GM12891 (cell line): ENCODE measurements at regions not wholly inside any gene's neighbourhood (a gene's known extent, or its start where the extent isn't known, plus 50 kb on each side); places are given as distances from the start of the nearest gene placed in this dataset.

ENCODE experiments used
- POLR2AphosphoS5 ChIP-seq: IDR thresholded peaks from 2 replicates; pipeline ENCODE4 v1.6.1; 2011; ENCODE audit warnings: low read depth, low read length, control low read depth
- POU2F2 ChIP-seq: IDR thresholded peaks from 2 replicates; pipeline ENCODE4 v1.6.1; 2011; ENCODE audit warnings: low read depth, mild to moderate bottlenecking, control low read depth, low read length, moderate library complexity
- TAF1 ChIP-seq: IDR thresholded peaks from 2 replicates; pipeline ENCODE4 v1.6.1; 2011; ENCODE audit warnings: low read depth, low read length, control low read depth

DNA sequence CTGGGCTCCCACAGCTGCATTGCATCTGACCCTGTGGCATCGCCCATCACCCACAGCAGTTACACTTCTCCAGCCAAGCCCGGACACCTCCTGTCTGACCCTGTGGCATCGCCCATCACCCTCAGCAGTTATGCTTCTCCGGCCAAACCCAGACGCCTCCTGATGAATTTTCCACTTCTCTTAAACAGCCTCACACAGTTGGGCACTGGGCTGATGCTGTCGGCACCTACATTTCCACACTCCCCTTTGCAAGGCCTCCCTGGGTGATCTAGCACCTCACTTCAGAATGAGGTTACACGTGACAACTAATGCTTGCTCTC lies 175.2 kb upstream of the ARID1B start:
- no peak for TF ChIP-seq POLR2AphosphoS5
- no peak for TF ChIP-seq TAF1
- TF ChIP-seq POU2F2: no peak
